ENCODE measurements at regions not wholly inside any gene's neighbourhood (a gene's known extent, or its start where the extent isn't known, plus 50 kb on each side); places are given as distances from the start of the nearest gene placed in this dataset.

- TF ChIP-seq, protein P1, sequence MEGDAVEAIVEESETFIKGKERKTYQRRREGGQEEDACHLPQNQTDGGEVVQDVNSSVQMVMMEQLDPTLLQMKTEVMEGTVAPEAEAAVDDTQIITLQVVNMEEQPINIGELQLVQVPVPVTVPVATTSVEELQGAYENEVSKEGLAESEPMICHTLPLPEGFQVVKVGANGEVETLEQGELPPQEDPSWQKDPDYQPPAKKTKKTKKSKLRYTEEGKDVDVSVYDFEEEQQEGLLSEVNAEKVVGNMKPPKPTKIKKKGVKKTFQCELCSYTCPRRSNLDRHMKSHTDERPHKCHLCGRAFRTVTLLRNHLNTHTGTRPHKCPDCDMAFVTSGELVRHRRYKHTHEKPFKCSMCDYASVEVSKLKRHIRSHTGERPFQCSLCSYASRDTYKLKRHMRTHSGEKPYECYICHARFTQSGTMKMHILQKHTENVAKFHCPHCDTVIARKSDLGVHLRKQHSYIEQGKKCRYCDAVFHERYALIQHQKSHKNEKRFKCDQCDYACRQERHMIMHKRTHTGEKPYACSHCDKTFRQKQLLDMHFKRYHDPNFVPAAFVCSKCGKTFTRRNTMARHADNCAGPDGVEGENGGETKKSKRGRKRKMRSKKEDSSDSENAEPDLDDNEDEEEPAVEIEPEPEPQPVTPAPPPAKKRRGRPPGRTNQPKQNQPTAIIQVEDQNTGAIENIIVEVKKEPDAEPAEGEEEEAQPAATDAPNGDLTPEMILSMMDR (IDR thresholded peaks at IDR 0.05 in 4 of 5, conservative IDR thresholded peaks at IDR 0.05 in 1 of 5) = no peak
- no peak for TF ChIP-seq POLR2A (IDR thresholded peaks at IDR 0.05)
Measured at GRCh38 chr10:130236711-130237110, 100.5 kb downstream of the GLRX3 start.
